GM18505 (cell line): ENCODE measurements at regions not wholly inside any gene's neighbourhood (a gene's known extent, or its start where the extent isn't known, plus 50 kb on each side); places are given as distances from the start of the nearest gene placed in this dataset.

Source experiments
- ATAC-seq: cut with Tn5 transposase; IDR thresholded peaks from one replicate; pipeline ENCODE4 v1.9.1; 2021; ENCODE audit not compliant: unreplicated experiment
- POLR2A ChIP-seq: IDR thresholded peaks from 4 replicates; pipeline ENCODE4 v1.6.1; 2011; ENCODE audit warnings: borderline replicate concordance; ENCODE audit not compliant: insufficient read depth, insufficient read length; ENCODE audit errors: extremely low read depth

GRCh38 chr3:98980915-98981596, 79.6 kb upstream of the DCBLD2 start:
- no peak for TF ChIP-seq POLR2A
- peak; percentile 75 for ATAC-seq

DNA sequence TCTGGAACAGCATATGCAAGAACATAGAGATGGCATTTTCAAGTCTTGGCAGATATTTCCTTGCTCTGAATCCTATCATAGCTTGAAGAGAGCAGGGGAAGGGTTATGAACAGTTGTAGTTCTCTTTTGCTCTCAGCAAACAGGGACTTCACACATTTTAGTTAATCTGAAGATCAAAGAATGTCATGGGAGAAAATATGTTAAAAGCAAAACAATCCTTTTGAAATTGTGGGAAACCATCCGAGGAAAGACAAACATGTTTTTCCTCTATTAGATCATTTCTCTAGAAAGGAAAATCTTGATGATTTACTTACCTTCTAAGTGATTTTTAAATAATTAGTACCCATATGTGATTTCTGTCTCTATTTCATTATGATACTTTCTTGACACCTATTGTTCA, 77.8 kb upstream of the DCBLD2 start:
- TF ChIP-seq POLR2A: no peak
- ATAC-seq: no peak

DNA sequence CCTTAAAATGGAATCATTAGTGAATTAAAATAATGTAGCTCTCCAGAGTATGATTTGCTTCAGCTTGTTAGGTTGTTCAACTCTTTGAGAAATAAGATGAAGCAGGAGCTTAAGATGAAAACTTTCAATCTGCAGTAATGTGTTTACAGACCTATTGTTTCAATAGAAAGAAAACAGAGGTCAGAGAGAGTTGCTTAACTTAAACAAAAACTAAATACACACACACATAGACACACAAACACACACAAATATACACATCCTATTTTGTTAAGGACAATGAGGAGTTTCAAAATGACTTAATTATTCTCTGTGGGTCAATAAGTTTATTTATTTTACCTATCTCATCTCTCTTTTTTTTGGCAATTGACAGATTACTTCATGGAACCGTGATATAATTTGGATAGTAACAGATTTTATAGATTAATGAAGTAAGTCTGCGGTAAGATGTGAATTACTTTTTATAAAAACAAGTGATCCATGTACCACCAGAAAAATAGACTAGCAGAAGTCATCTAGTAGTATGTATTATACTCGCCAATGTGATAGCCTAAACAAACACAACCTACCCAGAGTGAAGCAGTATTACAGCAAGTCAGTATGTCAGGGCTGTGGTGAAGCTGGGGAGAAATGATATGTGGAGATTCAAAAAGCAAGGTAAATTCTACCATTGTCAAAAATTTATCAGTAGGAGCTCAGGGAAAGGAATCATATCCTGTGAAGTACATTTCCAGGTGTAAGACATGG, 76.7 kb upstream of the DCBLD2 start:
- TF ChIP-seq POLR2A: no peak
- no peak for ATAC-seq

DNA sequence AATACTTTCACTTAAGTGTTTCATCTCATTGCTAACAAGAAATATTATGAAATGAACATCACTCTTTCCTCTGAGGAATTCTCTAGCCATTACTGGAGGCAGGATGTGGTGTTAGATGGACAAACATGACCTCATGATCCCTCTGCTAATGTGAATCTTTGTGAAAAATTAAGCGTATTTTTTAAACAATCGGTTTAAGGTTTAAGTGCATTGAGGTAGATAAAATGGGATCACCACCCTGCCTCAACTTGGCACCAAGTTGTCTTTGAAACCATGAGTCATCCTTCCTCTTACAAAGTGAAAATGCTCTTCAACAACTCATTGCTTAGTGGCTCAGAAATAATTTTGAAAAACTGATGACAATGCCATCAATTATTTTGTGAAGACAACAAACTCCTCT, 76.0 kb upstream of the DCBLD2 start:
- no peak for ATAC-seq
- no peak for TF ChIP-seq POLR2A

- no peak for ATAC-seq
- no peak for TF ChIP-seq POLR2A
Observed at GRCh38 chr3:98974442-98974841, 72.9 kb upstream of the DCBLD2 start.

- ATAC-seq: no peak
- no peak for TF ChIP-seq POLR2A
Observed at GRCh38 chr3:98972720-98973119, 71.2 kb upstream of the DCBLD2 start.

DNA sequence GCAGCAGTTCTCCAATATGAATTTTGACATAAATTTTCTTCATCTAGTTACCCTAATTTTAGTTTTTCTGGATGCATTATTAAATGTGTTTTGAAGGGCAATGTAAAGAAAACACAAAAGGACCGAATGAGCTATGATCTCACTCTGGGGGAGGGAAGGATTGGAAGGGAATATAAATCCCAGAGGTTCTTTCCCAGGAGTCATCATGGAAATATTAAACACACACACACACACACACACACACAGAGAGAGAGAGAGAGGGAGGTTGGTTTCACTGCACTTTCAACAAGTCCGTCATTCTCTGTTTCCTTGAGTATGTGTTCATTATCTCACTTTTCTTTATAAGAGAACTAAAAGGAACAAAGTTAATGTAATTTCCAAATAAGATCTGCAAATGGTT, 70.7 kb upstream of the DCBLD2 start:
- no peak for ATAC-seq
- TF ChIP-seq POLR2A: no peak

DNA sequence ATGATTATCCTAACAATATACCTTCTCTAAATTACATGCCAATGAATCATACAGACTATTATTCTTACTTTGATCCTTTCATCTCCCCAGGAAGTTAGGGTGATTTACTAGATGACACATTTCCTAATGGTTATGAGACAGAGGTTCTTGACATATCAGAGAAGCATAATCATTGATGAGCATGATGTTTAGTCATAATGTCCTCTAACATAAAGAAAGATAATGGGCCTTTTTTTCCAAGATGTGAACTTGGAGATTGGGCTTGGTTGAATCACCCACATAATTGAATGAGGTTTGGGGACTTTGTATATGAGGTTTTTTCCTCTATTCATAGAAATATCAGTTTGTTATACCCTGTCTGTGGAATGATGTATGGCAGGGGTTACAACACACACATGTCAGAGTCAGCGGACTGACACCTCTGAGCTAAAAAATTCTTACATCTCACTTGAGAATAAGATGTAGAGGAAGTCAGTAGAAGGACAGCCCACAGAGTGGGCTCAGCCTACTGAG, 69.7 kb upstream of the DCBLD2 start:
- ATAC-seq: no peak
- no peak for TF ChIP-seq POLR2A

DNA sequence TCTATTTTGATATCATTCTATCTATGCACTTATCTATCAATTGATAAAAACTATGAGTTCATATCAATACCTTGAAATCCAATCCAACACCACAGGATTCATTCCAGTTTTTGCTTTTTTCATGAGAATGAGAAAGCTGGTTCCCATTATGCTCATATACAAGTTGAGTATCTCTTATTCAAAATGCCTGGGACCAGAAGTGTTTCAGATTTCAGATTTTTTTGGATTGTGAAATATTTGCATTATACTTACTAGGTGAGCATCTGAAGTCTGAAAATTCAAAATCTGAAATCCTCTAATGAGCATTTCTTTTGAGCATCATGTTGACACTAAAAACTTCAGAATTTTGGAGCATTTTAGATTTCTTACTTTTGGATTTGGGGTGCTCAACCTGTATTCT, 67.8 kb upstream of the DCBLD2 start:
- no peak for ATAC-seq

DNA sequence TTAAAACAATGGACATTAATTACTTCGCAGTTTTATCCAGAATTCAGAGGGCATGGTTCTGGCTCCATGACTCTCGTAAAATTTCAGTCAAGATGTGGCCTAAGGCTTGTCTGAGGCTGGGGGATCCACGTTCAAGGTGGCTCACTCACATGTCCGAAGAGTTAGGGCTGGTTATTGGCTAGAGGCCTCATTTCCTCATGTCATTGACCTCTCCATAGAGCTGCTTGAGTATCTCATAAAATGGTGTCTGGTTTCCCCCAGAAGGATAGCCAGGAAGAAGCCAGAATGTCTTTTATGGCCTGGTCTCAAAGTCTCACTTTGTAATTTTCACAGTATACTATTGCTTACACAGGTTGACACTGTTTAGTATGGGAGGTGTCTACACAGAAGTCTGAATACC, 67.3 kb upstream of the DCBLD2 start:
- no peak for TF ChIP-seq POLR2A
- no peak for ATAC-seq

More for the DNA sequence above, 67.8 kb upstream of the DCBLD2 start:
- TF ChIP-seq POLR2A: no peak

DNA sequence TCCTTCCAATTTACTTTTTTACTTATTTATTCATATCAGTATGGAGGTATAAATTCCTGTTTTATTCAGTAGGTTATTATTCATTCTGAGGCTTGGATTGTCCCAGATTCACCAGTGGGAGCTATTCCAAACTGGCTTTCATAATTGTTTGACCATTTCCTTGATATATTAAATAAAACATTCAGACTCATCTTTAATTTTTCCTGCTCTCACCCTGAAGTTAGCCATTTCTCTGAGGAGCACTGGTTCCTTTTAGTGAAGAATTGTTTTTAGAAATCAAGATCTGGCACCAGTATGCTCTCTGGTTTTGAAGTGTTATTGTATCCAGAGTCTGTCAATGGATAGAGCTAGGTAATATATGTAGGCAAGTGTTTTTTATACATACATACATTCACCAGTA, 66.9 kb upstream of the DCBLD2 start:
- no peak for TF ChIP-seq POLR2A
- ATAC-seq: no peak

- no peak for TF ChIP-seq POLR2A
- no peak for ATAC-seq
Observed at GRCh38 chr3:98967758-98968157, 66.3 kb upstream of the DCBLD2 start.

GRCh38 chr3:98966862-98967546, 65.5 kb upstream of the DCBLD2 start:
- no peak for ATAC-seq
- TF ChIP-seq POLR2A: no peak

- no peak for TF ChIP-seq POLR2A
- ATAC-seq: no peak
Observed at GRCh38 chr3:98966434-98966833, 64.9 kb upstream of the DCBLD2 start.

DNA sequence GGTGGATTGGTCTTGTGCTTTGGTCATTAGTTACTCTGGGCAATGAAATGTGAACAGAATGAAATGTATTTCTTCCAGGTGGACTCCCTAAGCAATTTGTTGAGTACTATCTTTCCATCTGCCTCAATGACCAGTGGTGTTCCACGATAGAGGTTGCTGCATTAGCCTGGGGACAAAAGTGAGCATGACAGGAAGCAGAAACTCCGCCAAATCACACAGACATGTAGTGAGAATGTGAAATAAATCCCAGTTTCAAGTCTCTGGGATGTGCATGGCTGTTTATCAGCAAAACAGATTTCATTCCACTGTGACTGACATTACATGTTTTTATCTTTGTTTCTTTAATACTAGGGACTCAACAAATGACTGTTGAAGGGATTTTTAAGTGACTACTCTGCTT, 63.3 kb upstream of the DCBLD2 start:
- ATAC-seq: no peak
- no peak for TF ChIP-seq POLR2A

DNA sequence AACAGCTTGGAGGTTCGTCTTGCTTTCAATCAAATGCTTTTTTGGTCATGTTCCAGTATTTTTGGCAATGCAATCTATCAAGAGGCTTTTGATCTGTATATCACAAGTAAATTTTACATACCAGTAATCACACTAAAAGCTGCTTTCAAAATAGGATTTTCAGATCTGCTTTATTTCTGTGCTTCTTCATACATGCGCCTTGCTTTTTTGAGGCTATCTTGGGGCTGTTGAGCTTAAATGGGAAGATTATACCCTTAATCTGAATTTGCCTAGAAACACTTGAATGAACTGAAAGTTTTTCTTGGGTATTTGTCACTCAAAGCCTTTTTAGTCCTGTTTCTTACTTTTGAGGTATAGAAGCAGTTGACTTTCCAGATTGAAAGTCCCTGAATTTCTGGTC, 62.1 kb upstream of the DCBLD2 start:
- TF ChIP-seq POLR2A: no peak
- ATAC-seq: no peak
